ENCODE measurements at regions not wholly inside any gene's neighbourhood (a gene's known extent, or its start where the extent isn't known, plus 50 kb on each side); places are given as distances from the start of the nearest gene placed in this dataset.

- in situ Hi-C loops (cut with MboI; ENCODE audit: low sequenced_read_pairs), result no loop called here
These were observed 264.9 kb downstream of the UQCRFS1 start for GRCh38 chr19:28948026-28948425.

- in situ Hi-C loops (cut with MboI; ENCODE audit: low sequenced_read_pairs), result no loop called here
These were observed 269.3 kb downstream of the UQCRFS1 start for GRCh38 chr19:28943651-28944050.

- in situ Hi-C loops (cut with MboI; ENCODE audit: low sequenced_read_pairs), result no loop called here
These were observed 271.1 kb downstream of the UQCRFS1 start for GRCh38 chr19:28941833-28942232.

- in situ Hi-C loops (cut with MboI; ENCODE audit: low sequenced_read_pairs), result no loop called here
These were observed 272.0 kb downstream of the UQCRFS1 start for GRCh38 chr19:28940751-28941500.

GRCh38 chr19:28939236-28939635 is 273.7 kb downstream of the UQCRFS1 start:
- in situ Hi-C loops (cut with MboI; ENCODE audit: low sequenced_read_pairs), result no loop called here

GRCh38 chr19:28936001-28936400 is 276.9 kb downstream of the UQCRFS1 start:
- in situ Hi-C loops (cut with MboI; ENCODE audit: low sequenced_read_pairs), result no loop called here

- in situ Hi-C loops (cut with MboI; ENCODE audit: low sequenced_read_pairs), result no loop called here
These were observed 278.3 kb downstream of the UQCRFS1 start for GRCh38 chr19:28934631-28935030.

- in situ Hi-C loops (cut with MboI; ENCODE audit: low sequenced_read_pairs), result no loop called here
These were observed 279.9 kb downstream of the UQCRFS1 start for GRCh38 chr19:28933039-28933438.

GRCh38 chr19:28932446-28932845 is 280.5 kb downstream of the UQCRFS1 start:
- in situ Hi-C loops (cut with MboI; ENCODE audit: low sequenced_read_pairs), result no loop called here

- in situ Hi-C loops (cut with MboI; ENCODE audit: low sequenced_read_pairs), result no loop called here
These were observed 283.9 kb downstream of the UQCRFS1 start for GRCh38 chr19:28929006-28929405.

- in situ Hi-C loops (cut with MboI; ENCODE audit: low sequenced_read_pairs), result no loop called here
These were observed 285.5 kb downstream of the UQCRFS1 start for GRCh38 chr19:28927456-28927855.

GRCh38 chr19:28920269-28921066 is 292.5 kb downstream of the UQCRFS1 start:
- in situ Hi-C loops (cut with MboI; ENCODE audit: low sequenced_read_pairs), result no loop called here

- in situ Hi-C loops (cut with MboI; ENCODE audit: low sequenced_read_pairs), result no loop called here
These were observed 295.3 kb downstream of the UQCRFS1 start for GRCh38 chr19:28917621-28918020.

GRCh38 chr19:28915737-28916460 is 297.1 kb downstream of the UQCRFS1 start:
- in situ Hi-C loops (cut with MboI; ENCODE audit: low sequenced_read_pairs), result no loop called here

- in situ Hi-C loops (cut with MboI; ENCODE audit: low sequenced_read_pairs), result no loop called here
These were observed 297.7 kb downstream of the UQCRFS1 start for GRCh38 chr19:28915202-28915601.

- in situ Hi-C loops (cut with MboI; ENCODE audit: low sequenced_read_pairs), result no loop called here
These were observed 298.8 kb downstream of the UQCRFS1 start for GRCh38 chr19:28914173-28914572.

- in situ Hi-C loops (cut with MboI; ENCODE audit: low sequenced_read_pairs), result no loop called here
These were observed 299.3 kb downstream of the UQCRFS1 start for GRCh38 chr19:28913626-28914025.

- in situ Hi-C loops (cut with MboI; ENCODE audit: low sequenced_read_pairs), result no loop called here
These were observed 304.0 kb downstream of the UQCRFS1 start for GRCh38 chr19:28908941-28909340.

- in situ Hi-C loops (cut with MboI; ENCODE audit: low sequenced_read_pairs), result no loop called here
These were observed 305.4 kb downstream of the UQCRFS1 start for GRCh38 chr19:28907534-28907933.

- in situ Hi-C loops (cut with MboI; ENCODE audit: low sequenced_read_pairs), result no loop called here
These were observed 307.0 kb downstream of the UQCRFS1 start for GRCh38 chr19:28905996-28906395.

GRCh38 chr19:28899703-28900102 is 313.2 kb downstream of the UQCRFS1 start:
- in situ Hi-C loops (cut with MboI; ENCODE audit: low sequenced_read_pairs), result no loop called here

GRCh38 chr19:28898249-28898648 is 314.7 kb downstream of the UQCRFS1 start:
- in situ Hi-C loops (cut with MboI; ENCODE audit: low sequenced_read_pairs), result no loop called here

Data from HL-60/S4 treated with phorbol 12-myristate 13-acetate at 8.2 ng/mL for 4 days and 3 days (cell line).